GM12865 (cell line): ENCODE measurements at regions not wholly inside any gene's neighbourhood (a gene's known extent, or its start where the extent isn't known, plus 50 kb on each side); places are given as distances from the start of the nearest gene placed in this dataset.

Source experiments
- DNase-seq: peaks from one replicate; pipeline ENCODE4 v3.0.0; 2010; ENCODE audit warnings: low read depth
- H3K4me3 ChIP-seq: 2 replicates; pipeline ENCODE4 v1.5.1; 2011; ENCODE audit warnings: mild to moderate bottlenecking, low read depth, low read length, control low read depth
- TF ChIP-seq, protein P1 (sequence below): IDR thresholded peaks from 2 replicates; pipeline ENCODE4 v1.5.1; 2011; ENCODE audit warnings: low read length, control low read depth, low read depth, inconsistent platforms; ENCODE audit not compliant: insufficient read depth; ENCODE audit errors: missing control alignments

DNA sequence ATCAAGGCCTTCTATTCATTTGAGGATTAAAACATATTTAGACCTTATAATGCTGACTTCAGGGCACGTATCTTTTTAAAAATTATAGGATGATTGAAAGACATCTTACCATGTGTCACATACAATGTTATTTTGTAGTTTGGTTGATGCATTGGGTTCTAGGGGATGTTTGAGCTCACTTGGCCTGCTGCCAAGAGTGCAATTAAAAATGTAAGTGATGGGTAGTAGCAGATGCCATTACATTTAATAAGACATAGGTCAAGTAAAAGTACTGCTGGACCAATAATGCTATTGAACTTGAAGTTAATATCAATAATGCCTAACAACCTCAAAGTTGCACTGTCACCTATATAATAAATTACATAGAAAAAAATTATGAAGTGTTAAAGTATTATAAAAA lies 616.5 kb upstream of the RGS18 start:
- DNase-seq = no peak
- TF ChIP-seq, protein P1, sequence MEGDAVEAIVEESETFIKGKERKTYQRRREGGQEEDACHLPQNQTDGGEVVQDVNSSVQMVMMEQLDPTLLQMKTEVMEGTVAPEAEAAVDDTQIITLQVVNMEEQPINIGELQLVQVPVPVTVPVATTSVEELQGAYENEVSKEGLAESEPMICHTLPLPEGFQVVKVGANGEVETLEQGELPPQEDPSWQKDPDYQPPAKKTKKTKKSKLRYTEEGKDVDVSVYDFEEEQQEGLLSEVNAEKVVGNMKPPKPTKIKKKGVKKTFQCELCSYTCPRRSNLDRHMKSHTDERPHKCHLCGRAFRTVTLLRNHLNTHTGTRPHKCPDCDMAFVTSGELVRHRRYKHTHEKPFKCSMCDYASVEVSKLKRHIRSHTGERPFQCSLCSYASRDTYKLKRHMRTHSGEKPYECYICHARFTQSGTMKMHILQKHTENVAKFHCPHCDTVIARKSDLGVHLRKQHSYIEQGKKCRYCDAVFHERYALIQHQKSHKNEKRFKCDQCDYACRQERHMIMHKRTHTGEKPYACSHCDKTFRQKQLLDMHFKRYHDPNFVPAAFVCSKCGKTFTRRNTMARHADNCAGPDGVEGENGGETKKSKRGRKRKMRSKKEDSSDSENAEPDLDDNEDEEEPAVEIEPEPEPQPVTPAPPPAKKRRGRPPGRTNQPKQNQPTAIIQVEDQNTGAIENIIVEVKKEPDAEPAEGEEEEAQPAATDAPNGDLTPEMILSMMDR = no peak
- no peak overlapping the region for H3K4me3 ChIP-seq

DNA sequence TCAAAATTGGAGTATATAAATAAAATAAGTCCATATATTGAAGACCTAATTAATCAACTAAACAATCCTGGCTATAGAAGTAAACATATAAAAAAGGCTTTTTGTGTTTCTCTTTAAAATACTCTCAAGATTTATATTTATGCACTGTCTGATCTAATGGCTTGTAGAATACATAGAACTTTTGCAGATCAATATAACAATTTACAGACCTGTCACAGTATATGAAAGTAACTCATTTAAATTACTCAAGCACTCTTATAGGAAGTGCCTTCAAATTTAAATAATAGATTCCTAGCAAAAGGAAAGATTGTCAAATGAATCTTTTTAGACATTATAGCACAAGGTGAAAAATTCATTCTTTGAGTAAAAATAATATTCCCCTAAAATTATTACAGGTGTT lies 615.8 kb upstream of the RGS18 start:
- TF ChIP-seq, protein P1 = no peak
- no peak overlapping the region for H3K4me3 ChIP-seq
- no peak for DNase-seq

DNA sequence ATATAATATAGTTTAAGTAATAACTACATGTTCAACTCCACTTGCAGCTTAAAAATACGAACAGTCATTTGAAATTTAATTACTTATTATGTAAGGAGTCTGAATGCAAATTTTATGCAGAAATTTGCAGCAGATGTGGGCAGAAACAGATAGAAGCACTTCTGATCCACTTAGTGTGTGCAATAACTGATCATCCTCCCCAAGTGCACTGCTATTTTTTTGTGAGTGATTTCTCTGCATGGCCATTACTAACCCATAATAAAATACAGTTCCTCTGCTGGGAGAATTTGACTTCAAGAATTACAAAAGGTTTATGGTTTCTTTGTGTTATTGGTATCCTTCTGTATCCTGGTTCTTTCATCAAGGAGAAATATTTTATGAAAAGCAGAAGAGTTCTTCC lies 611.5 kb upstream of the RGS18 start:
- DNase-seq = no peak
- TF ChIP-seq, protein P1 = no peak
- H3K4me3 ChIP-seq = no peak overlapping the region

DNA sequence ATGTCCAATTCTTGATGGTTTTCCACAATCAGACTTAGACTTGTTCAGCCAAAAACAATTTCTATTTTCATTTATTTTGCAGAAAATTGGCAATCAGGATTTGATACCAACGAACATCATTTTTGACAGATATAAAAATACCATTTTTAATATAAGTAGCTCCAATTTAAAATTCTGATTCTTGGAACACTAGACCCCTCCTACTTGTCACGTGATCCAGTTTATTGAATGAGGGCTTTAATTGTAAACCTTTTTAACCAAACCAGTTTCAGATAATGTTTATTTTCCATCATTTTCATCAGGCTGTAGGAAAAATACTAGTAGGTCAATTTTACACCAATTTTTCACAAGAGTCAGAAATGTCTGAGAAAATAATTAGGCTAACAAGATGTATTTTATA lies 607.2 kb upstream of the RGS18 start:
- TF ChIP-seq, protein P1 = no peak

DNA sequence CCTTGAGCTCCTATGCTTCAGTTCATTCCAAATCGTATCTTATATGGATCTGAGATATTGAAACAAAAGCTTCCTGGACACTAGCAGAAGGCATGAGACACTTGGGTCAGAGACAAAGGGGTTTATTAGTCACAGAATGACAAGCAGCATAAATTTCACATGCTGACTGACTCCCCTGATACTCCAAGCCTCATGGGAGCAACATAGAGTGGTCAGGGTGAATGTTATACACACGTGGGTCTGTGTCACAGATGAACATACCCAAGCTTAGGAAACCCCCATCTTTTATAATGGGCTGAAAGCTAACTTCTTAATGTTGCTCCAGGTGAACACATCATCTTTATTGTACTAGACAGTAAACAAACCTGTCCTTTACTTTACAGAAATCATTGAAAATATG lies 599.9 kb upstream of the RGS18 start:
- TF ChIP-seq, protein P1 = no peak
- DNase-seq = peak; percentile 17
- no peak overlapping the region for H3K4me3 ChIP-seq

More for the DNA sequence above, 607.2 kb upstream of the RGS18 start:
- no peak overlapping the region for H3K4me3 ChIP-seq
- DNase-seq = no peak

DNA sequence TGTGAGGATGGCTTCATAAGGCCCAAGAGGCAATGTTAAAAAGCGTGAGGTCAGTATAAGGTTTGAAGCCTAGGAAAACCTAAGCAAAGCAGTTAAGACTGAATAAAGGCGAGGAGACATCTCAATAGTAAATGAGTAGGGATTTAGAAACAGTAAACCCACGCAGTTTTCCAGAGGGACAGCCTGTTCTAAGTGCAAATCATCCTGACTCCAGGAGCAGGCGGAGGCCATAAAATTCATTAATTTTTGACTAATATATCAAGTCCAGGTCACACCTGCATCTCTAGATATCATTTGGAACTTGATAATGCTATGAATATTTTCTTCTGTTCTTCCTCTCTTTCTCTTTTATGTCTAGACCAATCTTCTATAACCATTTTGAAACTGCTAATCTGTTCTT lies 597.0 kb upstream of the RGS18 start:
- H3K4me3 ChIP-seq = no peak overlapping the region
- TF ChIP-seq, protein P1 = no peak
- DNase-seq = no peak

DNA sequence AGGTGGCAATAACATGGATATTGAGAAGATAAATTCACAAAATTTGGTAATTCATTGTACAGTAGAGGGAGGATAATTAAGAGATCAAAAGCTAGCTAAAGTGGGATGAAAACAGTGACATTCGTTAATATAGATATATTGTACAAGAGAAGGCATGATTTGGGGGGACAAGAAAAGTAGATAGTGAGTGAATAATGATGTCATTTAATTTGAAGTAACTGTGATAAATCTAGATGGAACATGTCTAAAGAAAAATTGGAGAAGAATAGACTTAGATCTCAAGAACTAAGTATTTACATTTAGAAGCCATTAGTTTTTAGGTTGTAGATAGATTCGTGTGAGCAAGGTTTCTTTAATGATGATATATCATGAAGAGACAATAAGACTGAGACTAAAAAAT lies 594.0 kb upstream of the RGS18 start:
- TF ChIP-seq, protein P1 = no peak
- no peak overlapping the region for H3K4me3 ChIP-seq
- DNase-seq = no peak
